Activated naive CD8-positive, alpha-beta T cell treated with anti-CD3 and anti-CD28 coated beads for 36 hours (primary cell): ENCODE measurements at regions not wholly inside any gene's neighbourhood (a gene's known extent, or its start where the extent isn't known, plus 50 kb on each side); places are given as distances from the start of the nearest gene placed in this dataset.

ENCODE experiments used
- DNase-seq: peaks from one replicate; pipeline ENCODE4 v3.0.0; 2021
- H3K27ac Mint-ChIP-seq: one replicate; pipeline ENCODE4 v1.8.0; 2022; ENCODE audit warnings: mild to moderate bottlenecking, moderate library complexity, mixed read lengths
- H3K27me3 Mint-ChIP-seq: one replicate; pipeline ENCODE4 v1.8.0; 2022; ENCODE audit warnings: mild to moderate bottlenecking, mixed read lengths
- H3K36me3 Mint-ChIP-seq: one replicate; pipeline ENCODE4 v1.8.0; 2021; ENCODE audit warnings: mild to moderate bottlenecking, mixed read lengths
- H3K4me1 Mint-ChIP-seq: one replicate; pipeline ENCODE4 v1.8.0; 2021; ENCODE audit warnings: mixed read lengths
- H3K4me3 Mint-ChIP-seq: one replicate; pipeline ENCODE4 v1.8.0; 2022; ENCODE audit warnings: mild to moderate bottlenecking, moderate library complexity, mixed read lengths
- H3K9me3 Mint-ChIP-seq: one replicate; pipeline ENCODE4 v1.8.0; 2022; ENCODE audit warnings: mixed read lengths

DNA sequence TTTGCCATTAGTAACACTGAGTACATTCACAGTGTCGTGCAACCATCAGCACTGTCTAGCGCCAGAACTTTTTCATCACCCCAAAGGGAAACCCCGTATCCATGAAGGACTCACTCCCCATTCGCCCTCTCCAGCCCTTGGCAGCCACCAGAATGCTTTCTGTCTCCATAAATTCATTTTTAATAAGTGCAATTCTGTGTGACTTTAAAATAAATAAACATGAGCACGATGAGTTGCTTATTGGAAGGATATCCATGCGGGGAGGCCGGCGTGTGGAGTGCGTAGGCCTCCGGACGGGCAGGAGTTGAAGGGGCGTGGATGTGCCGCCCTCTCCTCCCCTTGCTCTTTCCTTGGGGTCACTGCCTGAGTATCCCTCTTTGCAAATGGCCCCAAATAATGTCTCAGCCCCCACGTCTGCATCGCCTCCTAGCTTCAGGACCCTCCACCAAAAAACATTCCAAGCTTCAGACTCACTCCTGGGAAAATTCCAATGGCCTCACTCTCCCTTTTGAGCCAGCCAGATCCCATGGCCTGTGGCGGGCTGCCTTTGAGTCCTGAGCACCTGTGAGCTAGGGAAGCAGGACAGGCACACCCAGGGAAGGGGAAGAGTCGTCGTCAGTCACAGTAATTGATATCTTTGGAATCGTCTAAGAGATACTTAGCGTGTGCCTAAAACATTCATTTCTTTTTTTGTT lies 306.3 kb downstream of the SEC14L1 start:
- H3K36me3 Mint-ChIP-seq, result peaks cover 29% of the 10 kb centered on the region
- no peaks in the 10 kb centered on the region for H3K9me3 Mint-ChIP-seq
- peaks cover 73% of the 10 kb centered on the region for H3K4me1 Mint-ChIP-seq
- peak overlapping the region; percentile 94 for H3K27ac Mint-ChIP-seq
- H3K27me3 Mint-ChIP-seq, result no peaks in the 10 kb centered on the region
- H3K4me3 Mint-ChIP-seq, result peak overlapping the region; percentile 62
- DNase-seq, result no peak

DNA sequence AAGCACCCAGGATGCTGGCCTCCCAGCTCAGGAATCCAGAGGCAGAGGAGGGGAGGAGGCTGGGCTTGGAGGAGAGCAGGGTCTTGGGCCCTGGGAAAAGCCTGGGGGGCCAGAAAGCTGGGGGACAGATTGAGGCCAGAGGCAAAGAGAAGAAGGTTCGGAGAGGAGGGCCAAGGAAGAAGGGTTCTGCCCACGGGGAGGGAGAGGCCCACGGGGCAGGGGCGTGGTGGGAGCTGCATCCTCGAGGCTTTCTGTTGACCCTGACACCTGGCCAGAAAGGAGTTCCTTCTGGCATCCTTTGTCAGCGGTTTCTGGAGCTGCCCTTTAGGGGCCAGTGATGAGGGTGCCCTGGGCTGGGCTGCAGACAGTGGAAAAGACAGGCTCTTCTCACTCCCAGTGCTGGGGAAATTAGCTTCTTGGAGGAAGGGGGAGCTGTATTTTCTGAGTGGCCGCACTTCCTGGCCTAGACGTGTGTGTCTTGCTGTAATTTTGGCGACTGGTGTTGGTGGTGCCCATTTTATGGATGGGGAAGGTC lies 308.7 kb downstream of the SEC14L1 start:
- Mint-ChIP-seq H3K36me3 (peaks cover 49% of the 10 kb centered on the region), H3K27ac (peak overlapping the region; percentile 100), H3K9me3 (no peaks in the 10 kb centered on the region), H3K4me1 (peaks cover 56% of the 10 kb centered on the region), H3K4me3 (peak overlapping the region; percentile 94), H3K27me3 (no peaks in the 10 kb centered on the region)
- DNase-seq, result peak; percentile 14

DNA sequence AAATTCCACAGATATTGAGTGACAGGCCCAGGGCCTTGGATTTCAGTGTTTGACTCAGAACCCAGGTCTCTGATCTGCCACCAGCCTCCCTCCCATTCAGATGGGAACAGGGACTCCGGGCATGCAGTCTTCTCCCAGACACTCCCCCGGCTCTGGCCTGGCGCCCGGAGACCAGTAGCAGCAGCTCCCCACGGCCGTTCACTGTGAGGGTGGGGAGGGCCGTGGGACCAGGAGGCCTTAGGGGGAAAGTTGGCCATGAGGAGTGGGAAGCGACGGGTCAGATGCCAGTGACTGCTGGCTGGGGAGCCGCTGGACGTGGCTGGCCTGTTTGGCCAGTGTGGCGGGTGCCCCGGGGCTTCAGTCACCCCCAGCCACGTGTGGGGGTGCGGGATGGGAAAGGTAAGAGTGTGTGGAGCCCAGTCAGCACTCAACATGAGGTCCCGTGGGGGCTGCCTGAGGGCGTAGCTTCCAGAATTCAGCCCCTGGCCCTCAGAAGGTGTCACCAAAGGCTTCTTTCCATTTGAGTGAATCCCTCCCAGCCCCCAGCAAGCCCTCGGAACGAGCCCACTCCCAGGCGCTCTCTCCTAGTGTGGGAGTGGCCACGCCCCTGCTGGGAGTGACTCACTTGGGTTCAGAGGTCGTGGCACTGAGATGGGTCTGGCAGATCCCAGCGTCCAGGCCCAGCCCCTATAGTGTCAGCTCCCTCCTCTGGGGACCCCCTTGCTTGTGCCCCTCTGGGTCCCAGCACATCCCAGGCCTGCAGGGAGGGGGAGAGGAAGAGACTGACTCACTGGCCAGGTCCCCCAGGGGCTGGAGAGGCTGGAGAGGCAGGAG lies 309.4 kb downstream of the SEC14L1 start:
- peak; percentile 83 for DNase-seq
- H3K27ac Mint-ChIP-seq, result peak overlapping the region; percentile 100
- no peaks in the 10 kb centered on the region for H3K27me3 Mint-ChIP-seq
- peaks cover 54% of the 10 kb centered on the region for H3K36me3 Mint-ChIP-seq
- H3K4me3 Mint-ChIP-seq, result peak overlapping the region; percentile 94
- peaks cover 49% of the 10 kb centered on the region for H3K4me1 Mint-ChIP-seq
- no peaks in the 10 kb centered on the region for H3K9me3 Mint-ChIP-seq

DNA sequence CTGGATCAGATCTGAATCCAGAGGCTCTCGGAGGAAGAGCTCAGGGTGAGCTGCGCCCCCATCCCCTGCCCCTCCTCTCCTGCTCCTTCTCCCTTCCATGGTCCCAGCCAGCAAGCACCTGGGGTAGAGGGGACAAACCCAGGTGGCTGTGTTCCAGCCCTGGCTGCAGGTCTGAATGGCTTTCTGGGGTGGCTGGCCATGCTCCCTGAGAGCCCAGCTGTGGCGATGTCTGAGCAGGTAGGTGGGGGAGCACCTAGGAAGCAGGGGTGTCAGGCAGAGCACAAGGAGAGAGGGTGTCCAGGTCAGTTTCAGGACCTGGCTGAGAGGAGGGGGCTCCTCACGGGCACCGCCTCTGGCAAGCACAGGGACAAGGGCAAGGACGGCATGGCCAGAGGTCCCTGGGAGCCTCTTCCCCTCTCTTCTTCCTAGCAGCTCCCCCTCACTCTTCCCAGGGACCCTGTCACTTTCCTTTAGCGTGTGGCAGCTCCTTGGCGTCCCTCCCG lies 310.0 kb downstream of the SEC14L1 start:
- Mint-ChIP-seq H3K36me3 (peaks cover 58% of the 10 kb centered on the region), H3K9me3 (no peaks in the 10 kb centered on the region), H3K4me3 (peak overlapping the region; percentile 94), H3K4me1 (peaks cover 47% of the 10 kb centered on the region), H3K27me3 (no peaks in the 10 kb centered on the region), H3K27ac (peak overlapping the region; percentile 100)
- DNase-seq, result no peak

DNA sequence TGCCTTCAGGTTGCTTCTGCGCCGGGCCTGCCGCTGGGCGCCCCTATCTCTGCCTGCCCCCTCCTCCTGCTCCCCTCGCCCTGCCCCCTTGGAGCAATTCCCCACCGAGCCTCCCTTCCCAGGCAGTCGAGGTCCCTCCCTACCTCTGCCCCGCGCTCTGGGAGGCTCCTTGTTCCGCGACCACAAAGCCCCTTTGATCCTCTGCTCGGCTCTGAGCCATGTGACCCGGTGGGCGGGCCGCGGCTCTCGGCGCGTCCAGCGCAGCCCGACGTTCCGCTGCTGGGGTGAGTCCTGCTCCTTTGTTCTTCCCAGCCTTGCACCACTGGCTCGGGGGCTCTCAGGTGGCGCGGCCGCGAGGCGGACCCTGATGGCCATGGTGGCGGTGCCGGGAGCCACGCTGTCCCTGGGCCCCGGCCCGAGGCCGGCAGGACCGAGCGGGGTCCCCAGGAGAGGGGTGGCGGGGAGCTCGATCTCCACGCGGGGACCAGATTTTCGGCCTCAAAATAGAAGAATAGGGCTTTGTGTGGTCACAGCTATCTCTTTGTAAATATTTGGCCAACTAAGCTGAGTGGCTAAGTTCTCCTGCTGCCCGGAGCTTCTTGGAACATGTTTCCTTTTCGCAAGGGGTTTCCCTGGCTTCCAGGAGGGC lies 310.6 kb downstream of the SEC14L1 start:
- Mint-ChIP-seq H3K27ac (peak overlapping the region; percentile 100), H3K9me3 (no peaks in the 10 kb centered on the region), H3K4me1 (peaks cover 44% of the 10 kb centered on the region), H3K4me3 (peak overlapping the region; percentile 94), H3K27me3 (no peaks in the 10 kb centered on the region), H3K36me3 (peaks cover 64% of the 10 kb centered on the region)
- peak; percentile 86 for DNase-seq

DNA sequence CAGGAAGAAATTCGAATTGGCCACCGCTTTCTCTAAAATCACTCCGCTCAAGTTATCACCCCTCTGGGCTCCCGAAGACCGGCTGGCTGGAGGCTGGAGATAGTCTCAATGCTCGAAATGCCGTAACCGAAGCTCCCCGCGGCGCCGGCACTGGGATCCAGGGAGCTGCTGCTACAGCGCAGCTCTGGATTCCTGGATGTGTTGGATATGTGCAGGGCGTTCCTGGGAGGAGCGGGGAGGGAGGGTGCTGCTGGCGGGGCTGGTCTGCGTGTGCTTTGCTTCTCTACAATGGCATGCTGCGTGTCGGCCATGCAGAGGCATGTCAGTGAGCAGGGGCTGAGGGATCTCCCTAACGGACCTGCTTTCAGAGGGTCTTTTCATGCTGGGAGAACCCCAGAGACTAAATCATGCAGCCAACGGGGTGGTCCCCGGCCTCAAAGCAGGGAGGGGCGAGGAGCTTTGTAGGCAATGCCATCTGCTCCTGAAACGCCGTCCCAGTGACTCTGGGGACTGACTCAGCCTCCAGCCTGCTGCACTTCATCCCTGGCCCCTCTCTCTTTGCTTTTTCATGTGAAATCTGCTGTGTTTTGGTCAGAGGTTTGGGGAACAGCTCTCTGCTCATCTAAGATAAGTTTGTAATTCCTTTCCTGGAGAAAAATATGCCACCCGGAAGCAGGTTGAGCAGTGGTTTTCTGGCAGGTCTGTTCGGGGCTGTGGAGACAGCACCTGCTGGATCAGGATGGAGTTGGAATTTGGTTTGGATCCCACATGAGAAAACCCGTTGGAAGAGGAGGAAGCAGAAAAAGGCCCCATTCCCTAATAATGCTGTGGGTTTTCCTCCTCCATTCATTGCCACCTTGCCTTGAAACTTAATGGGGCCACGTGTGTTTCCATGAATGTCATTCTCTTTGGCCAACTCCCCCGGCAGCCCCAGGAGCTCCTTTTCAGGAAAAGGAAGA lies 311.4 kb downstream of the SEC14L1 start:
- Mint-ChIP-seq H3K4me3 (peak overlapping the region; percentile 94), H3K36me3 (peaks cover 59% of the 10 kb centered on the region), H3K27ac (peak overlapping the region; percentile 100)

DNA sequence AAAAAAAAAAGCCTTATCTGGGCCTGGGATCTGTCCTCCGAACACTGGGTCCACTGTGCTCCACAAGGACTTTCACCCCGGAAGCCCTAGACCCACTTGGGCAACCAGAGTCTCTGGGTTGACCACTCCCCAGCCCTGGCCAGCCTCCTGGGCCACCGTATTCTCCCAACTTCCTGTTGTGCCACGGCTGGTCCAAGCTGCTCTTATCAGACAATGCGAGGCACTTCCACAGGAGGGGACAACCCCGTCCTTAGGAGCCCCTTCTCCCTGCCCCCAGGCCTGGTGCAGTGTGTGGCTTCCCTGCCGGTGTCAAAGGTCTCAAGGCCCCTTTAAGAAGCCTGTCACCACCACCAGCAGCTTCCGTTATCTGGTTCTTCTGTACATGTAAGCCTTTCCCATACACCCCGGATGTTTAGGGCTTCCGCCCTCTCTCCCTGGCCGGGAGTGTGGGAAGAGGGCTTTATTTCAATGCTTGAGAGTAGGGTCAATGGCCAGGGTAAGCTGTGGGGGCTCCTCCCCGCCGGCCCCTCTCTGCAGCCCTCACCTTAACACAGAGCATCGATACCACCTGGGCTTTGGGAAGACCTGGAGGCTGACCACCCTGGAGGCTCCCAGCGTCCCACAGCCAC lies 313.0 kb downstream of the SEC14L1 start:
- Mint-ChIP-seq H3K36me3 (peaks cover 68% of the 10 kb centered on the region), H3K4me3 (peak overlapping the region; percentile 94), H3K27ac (peak overlapping the region; percentile 100), H3K9me3 (no peaks in the 10 kb centered on the region), H3K27me3 (no peaks in the 10 kb centered on the region), H3K4me1 (peaks cover 45% of the 10 kb centered on the region)
- DNase-seq, result peak; percentile 65

More for the DNA sequence above, 311.4 kb downstream of the SEC14L1 start:
- no peaks in the 10 kb centered on the region for H3K27me3 Mint-ChIP-seq
- no peaks in the 10 kb centered on the region for H3K9me3 Mint-ChIP-seq
- no peak for DNase-seq
- H3K4me1 Mint-ChIP-seq, result peaks cover 42% of the 10 kb centered on the region

DNA sequence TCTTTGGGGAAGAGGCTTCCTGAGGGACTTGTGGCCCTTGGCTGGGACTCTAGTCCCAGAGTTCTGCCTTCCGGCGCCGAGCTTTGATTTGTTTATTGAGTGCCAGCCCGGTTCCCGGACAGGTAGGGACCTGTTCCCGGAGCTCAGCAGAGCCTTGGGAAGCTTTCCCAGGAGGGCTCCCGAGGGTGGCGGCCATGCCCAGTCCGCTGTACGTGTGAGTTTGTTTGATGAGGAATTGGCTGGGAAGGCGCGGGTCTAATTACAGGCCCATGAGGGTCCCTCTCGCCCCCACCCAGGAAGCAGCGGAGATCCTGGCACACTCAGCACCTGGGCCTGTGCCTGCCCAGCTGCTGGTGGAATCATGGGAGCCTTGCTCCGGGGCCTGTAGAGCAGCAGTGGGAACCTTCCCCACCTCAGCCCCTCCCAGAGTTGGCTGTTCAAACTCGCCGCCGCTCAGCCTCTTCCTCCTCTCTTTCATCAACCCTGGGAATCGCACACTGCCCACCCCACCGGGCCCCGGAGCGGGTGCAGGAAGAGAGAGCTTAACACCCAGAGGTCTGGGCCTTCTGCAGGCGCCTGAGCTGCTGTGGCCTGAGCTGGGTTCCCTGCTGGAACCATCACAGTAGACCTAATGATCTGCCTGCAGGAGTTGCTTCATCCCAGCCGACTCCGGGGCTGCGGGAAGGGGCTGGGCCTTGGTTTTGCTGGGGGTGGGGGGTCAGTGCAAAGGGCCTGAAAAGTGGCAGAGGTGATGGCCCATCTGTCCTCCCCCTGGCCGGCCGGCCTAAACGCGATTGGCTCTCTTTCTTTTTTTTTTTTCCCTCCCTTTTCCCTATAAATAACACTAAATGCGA lies 313.7 kb downstream of the SEC14L1 start:
- Mint-ChIP-seq H3K27me3 (no peaks in the 10 kb centered on the region), H3K9me3 (no peaks in the 10 kb centered on the region), H3K4me1 (peaks cover 44% of the 10 kb centered on the region), H3K4me3 (peak overlapping the region; percentile 94), H3K27ac (peak overlapping the region; percentile 100), H3K36me3 (peaks cover 72% of the 10 kb centered on the region)
- no peak for DNase-seq

DNA sequence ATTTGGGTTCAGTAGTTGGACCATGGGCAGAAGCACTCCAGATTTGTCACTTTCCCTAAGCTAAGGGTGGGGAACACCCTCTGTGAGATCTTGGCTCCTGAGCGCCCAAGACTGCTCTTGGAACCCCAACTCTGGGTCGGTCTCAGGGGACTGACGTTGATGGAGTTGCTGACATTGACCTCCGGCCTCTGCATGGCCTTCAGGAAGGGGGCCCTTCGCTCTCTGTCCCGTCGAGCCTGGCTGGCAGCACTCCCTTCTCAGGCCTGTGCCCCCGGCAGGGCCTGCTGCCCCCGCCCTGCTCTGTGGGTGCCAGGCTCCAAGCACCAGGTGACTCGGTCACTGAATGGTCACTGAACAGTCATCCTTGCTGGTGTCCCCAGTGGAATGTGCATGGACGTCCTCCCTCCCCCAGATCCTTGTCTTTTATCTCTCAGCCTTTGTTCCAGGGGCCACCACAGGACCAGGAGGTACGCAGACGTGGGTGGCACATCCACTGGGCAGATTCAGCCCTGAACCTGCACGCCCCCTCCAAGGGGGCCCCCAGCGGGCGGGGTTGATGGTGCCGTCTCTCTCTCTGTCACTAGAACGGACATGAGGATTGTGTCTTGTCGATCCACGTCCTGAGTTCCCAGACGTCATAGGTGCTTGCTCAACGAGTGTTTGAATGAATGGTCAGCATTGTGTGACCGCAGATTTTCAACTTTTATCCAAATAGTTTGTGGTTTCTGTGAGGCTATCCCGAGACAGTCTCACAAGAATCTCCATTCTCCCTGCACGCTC lies 314.5 kb downstream of the SEC14L1 start:
- peak overlapping the region; percentile 94 for H3K4me3 Mint-ChIP-seq
- H3K27me3 Mint-ChIP-seq, result no peaks in the 10 kb centered on the region
- no peaks in the 10 kb centered on the region for H3K9me3 Mint-ChIP-seq
- peaks cover 42% of the 10 kb centered on the region for H3K4me1 Mint-ChIP-seq
- H3K27ac Mint-ChIP-seq, result peak overlapping the region; percentile 100
- DNase-seq, result no peak
- H3K36me3 Mint-ChIP-seq, result peaks cover 79% of the 10 kb centered on the region

DNA sequence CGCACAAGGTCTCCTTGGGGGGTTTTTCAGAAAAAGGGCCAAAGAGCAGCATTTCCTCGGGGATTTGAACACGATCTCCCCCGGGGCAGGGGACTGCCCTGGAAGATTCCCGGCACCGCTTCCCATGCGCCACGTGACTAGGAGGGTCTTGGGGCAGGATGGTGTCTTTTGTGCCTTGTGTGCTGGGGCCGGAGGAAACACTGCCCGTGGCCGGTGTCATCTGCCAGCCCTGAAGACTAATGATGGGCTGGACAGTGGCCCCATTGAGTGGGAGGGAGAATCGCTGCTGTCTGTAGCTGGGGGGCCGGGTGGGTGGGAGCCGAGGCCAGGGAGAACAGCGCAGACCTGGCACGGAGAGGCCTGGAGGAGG lies 315.1 kb downstream of the SEC14L1 start:
- no peak for DNase-seq
- H3K4me3 Mint-ChIP-seq, result peak overlapping the region; percentile 94
- H3K4me1 Mint-ChIP-seq, result peaks cover 48% of the 10 kb centered on the region
- H3K27me3 Mint-ChIP-seq, result no peaks in the 10 kb centered on the region
- H3K36me3 Mint-ChIP-seq, result peaks cover 74% of the 10 kb centered on the region
- H3K27ac Mint-ChIP-seq, result peak overlapping the region; percentile 100
- H3K9me3 Mint-ChIP-seq, result no peaks in the 10 kb centered on the region

DNA sequence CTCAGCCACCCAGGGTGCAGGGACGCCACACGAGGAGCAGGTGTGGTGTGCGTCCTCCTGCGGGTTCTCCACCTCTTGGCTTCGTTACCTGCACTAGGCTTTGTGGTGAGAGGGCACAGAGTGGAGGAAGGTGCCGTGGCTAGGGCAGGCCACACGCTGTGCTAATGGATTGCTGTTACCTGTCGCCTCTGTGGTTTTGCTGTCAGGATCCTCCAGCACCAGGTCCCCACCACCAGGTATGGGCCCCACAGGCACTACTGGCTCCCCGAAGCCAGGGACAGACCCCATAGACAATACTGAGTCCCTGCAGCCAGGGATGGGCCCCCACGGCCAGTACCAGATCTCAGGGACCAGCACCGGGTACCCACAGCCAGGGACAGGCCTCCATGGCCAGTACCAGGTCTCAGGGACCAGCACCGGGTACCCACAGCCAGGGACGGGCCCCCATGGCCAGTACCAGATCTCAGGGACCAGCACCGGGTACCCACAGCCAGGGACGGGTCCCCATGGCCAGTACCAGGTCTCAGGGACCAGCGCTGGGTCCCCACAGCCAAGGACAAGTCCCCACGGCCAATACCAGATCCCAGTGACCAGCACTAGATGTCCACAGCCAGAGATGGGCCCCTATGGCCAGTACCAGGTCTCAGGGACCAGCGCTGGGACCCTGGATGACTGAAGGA lies 315.6 kb downstream of the SEC14L1 start:
- Mint-ChIP-seq H3K36me3 (peaks cover 75% of the 10 kb centered on the region), H3K27ac (peak overlapping the region; percentile 100), H3K4me3 (peak overlapping the region; percentile 94), H3K4me1 (peaks cover 52% of the 10 kb centered on the region), H3K9me3 (no peaks in the 10 kb centered on the region), H3K27me3 (no peaks in the 10 kb centered on the region)
- DNase-seq, result no peak

DNA sequence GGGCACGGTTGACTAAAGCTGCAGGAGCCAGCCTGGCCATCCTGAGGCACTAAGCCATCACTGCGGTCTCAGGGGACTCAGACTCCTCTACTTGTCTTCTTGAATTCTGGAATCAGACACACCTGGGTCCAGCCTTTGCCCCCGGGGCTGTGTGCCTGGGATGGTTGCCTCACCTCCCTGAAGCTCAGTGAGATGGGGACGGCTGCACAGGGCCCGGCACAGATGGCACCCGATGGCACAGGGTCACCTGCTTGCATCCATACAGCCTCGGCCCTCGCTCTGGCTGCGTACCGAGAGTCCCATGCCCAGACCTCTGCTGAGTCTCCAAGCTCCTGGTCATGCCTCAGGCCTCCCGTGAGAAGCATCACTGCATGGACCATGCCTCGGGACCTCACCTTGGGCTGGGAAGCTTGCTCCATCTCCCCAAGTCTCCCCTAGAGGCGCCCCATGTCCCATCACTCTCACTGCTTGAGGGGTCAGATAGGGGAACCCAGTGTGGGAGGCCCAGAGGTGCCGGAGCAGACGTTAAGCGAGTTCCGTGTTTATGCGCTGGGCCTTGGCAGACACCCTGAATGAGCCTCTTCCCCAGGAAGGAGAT lies 316.3 kb downstream of the SEC14L1 start:
- no peak for DNase-seq
- Mint-ChIP-seq H3K27ac (peak overlapping the region; percentile 100), H3K27me3 (no peaks in the 10 kb centered on the region), H3K4me1 (peaks cover 55% of the 10 kb centered on the region), H3K9me3 (no peaks in the 10 kb centered on the region), H3K4me3 (peak overlapping the region; percentile 94), H3K36me3 (peaks cover 77% of the 10 kb centered on the region)
